Ishikawa (cell line): ENCODE measurements at regions not wholly inside any gene's neighbourhood (a gene's known extent, or its start where the extent isn't known, plus 50 kb on each side); places are given as distances from the start of the nearest gene placed in this dataset.

Experiments
- EGR1 ChIP-seq: IDR thresholded peaks from 2 replicates; pipeline ENCODE4 v1.6.1; 2012
- MAX ChIP-seq: IDR thresholded peaks from 2 replicates; pipeline ENCODE4 v1.6.1; 2012
- RAD21 ChIP-seq: IDR thresholded peaks from 2 replicates; pipeline ENCODE4 v1.6.1; 2012; ENCODE audit warnings: low read depth
- TCF12 ChIP-seq: IDR thresholded peaks from 2 replicates; pipeline ENCODE4 v1.6.1; 2012; ENCODE audit warnings: low read depth

GRCh38 chr18:34540897-34541296 is 169.2 kb upstream of the DTNA start:
- TF ChIP-seq EGR1 (no peak), RAD21 (no peak), TCF12 (no peak), MAX (no peak)
